ENCODE measurements at regions not wholly inside any gene's neighbourhood (a gene's known extent, or its start where the extent isn't known, plus 50 kb on each side); places are given as distances from the start of the nearest gene placed in this dataset.

DNA sequence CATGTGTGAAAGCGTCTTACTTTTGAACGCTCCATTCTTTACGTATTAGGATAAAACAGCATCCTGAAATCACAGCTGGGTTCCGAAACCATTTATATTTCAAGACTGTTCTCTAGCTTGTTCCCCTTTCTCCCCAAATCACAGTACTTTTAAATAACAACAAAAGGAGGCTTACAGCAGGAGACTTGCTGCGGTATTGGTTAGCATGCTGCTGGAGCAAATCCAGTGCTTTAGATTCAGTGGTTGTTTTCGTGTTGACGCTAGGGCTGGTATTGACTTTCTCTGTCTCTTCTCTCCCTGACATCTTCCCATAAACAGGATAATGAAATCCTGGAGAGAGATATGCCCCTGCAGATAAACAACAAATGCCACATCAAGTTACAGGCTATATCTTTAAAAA lies 103.1 kb downstream of the ZNF608 start:
- no peak for TF ChIP-seq POLR2A (IDR thresholded peaks at IDR 0.05)
- TF ChIP-seq, protein P1, sequence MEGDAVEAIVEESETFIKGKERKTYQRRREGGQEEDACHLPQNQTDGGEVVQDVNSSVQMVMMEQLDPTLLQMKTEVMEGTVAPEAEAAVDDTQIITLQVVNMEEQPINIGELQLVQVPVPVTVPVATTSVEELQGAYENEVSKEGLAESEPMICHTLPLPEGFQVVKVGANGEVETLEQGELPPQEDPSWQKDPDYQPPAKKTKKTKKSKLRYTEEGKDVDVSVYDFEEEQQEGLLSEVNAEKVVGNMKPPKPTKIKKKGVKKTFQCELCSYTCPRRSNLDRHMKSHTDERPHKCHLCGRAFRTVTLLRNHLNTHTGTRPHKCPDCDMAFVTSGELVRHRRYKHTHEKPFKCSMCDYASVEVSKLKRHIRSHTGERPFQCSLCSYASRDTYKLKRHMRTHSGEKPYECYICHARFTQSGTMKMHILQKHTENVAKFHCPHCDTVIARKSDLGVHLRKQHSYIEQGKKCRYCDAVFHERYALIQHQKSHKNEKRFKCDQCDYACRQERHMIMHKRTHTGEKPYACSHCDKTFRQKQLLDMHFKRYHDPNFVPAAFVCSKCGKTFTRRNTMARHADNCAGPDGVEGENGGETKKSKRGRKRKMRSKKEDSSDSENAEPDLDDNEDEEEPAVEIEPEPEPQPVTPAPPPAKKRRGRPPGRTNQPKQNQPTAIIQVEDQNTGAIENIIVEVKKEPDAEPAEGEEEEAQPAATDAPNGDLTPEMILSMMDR (IDR thresholded peaks at IDR 0.05): no peak

Data from lower leg skin (tissue), 3 donors.